BJ (cell line): ENCODE measurements at regions not wholly inside any gene's neighbourhood (a gene's known extent, or its start where the extent isn't known, plus 50 kb on each side); places are given as distances from the start of the nearest gene placed in this dataset.
"Not testable (repeated sequence)": the region's sequence is repeated elsewhere in the genome, so short reads cannot be mapped to it uniquely, and the experiment has no call there.

Experiments
- CTCF ChIA-PET: fragments of 350-600 bp; formaldehyde crosslinking; extraction: SDS; loops from one replicate; lab custom pipeline; 2021; ENCODE audit warnings: antibody characterized with exemption, inconsistent platforms; lab: Yijun Ruan, JAX
- POLR2A ChIA-PET: fragments of 300-600 bp; sonication (Branson Sonifier 250); formaldehyde crosslinking; extraction: SDS; loops from one replicate; lab custom pipeline; 2021; ENCODE audit warnings: antibody characterized with exemption; lab: Charles Lee
- DNase-seq: peaks from one replicate; pipeline ENCODE4 v3.0.0-alpha.2; 2011; ENCODE audit warnings: low read depth
- H3K27me3 ChIP-seq: 2 replicates; pipeline ENCODE4 v1.6.0; 2011; ENCODE audit warnings: low read length; ENCODE audit not compliant: control insufficient read depth, insufficient read depth
- H3K36me3 ChIP-seq: 2 replicates; pipeline ENCODE4 v1.5.1; 2011; ENCODE audit warnings: low read length; ENCODE audit not compliant: control insufficient read depth, insufficient read depth
- H3K4me3 ChIP-seq: 2 replicates; pipeline ENCODE4 v1.5.1; 2011; ENCODE audit warnings: low read depth, mild to moderate bottlenecking, control low read depth, low read length
- TF ChIP-seq, protein P1 (sequence below): IDR thresholded peaks from 2 replicates; pipeline ENCODE4 v1.5.1; 2011; ENCODE audit warnings: low read depth, mild to moderate bottlenecking, control low read depth, inconsistent platforms, low read length, moderate library complexity; ENCODE audit not compliant: insufficient read depth

- Histone ChIP-seq H3K27me3 (peaks cover 2% of the 10 kb centered on the region; the same call in 1 of the 2 replicates), H3K36me3 (no peaks in the 10 kb centered on the region), H3K4me3 (no peak overlapping the region)
- no peak for DNase-seq
- TF ChIP-seq, protein P1, sequence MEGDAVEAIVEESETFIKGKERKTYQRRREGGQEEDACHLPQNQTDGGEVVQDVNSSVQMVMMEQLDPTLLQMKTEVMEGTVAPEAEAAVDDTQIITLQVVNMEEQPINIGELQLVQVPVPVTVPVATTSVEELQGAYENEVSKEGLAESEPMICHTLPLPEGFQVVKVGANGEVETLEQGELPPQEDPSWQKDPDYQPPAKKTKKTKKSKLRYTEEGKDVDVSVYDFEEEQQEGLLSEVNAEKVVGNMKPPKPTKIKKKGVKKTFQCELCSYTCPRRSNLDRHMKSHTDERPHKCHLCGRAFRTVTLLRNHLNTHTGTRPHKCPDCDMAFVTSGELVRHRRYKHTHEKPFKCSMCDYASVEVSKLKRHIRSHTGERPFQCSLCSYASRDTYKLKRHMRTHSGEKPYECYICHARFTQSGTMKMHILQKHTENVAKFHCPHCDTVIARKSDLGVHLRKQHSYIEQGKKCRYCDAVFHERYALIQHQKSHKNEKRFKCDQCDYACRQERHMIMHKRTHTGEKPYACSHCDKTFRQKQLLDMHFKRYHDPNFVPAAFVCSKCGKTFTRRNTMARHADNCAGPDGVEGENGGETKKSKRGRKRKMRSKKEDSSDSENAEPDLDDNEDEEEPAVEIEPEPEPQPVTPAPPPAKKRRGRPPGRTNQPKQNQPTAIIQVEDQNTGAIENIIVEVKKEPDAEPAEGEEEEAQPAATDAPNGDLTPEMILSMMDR, result no peak
- POLR2A ChIA-PET, result no interaction called here
- CTCF ChIA-PET, result no interaction called here
Observed at GRCh38 chr15:26061248-26061647, 198.1 kb upstream of the ATP10A start.

GRCh38 chr15:26056766-26057165 is 193.6 kb upstream of the ATP10A start:
- H3K36me3 ChIP-seq, DNase-seq, POLR2A ChIA-PET, CTCF ChIA-PET, H3K27me3 ChIP-seq, H3K4me3 ChIP-seq: not testable (repeated sequence)

GRCh38 chr15:26051761-26052675 is 188.9 kb upstream of the ATP10A start:
- ChIA-PET POLR2A (no interaction called here), CTCF (no interaction called here)
- H3K4me3 ChIP-seq, result no peak overlapping the region
- no peaks in the 10 kb centered on the region for H3K36me3 ChIP-seq
- TF ChIP-seq, protein P1, result no peak
- H3K27me3 ChIP-seq, result no peaks in the 10 kb centered on the region
- peak; percentile 21 for DNase-seq

GRCh38 chr15:26050984-26051383 is 187.9 kb upstream of the ATP10A start:
- no peaks in the 10 kb centered on the region for H3K27me3 ChIP-seq
- DNase-seq, result no peak
- H3K36me3 ChIP-seq, result no peaks in the 10 kb centered on the region
- CTCF ChIA-PET, result no interaction called here
- TF ChIP-seq, protein P1, result no peak
- H3K4me3 ChIP-seq, result no peak overlapping the region
- POLR2A ChIA-PET, result no interaction called here

DNA sequence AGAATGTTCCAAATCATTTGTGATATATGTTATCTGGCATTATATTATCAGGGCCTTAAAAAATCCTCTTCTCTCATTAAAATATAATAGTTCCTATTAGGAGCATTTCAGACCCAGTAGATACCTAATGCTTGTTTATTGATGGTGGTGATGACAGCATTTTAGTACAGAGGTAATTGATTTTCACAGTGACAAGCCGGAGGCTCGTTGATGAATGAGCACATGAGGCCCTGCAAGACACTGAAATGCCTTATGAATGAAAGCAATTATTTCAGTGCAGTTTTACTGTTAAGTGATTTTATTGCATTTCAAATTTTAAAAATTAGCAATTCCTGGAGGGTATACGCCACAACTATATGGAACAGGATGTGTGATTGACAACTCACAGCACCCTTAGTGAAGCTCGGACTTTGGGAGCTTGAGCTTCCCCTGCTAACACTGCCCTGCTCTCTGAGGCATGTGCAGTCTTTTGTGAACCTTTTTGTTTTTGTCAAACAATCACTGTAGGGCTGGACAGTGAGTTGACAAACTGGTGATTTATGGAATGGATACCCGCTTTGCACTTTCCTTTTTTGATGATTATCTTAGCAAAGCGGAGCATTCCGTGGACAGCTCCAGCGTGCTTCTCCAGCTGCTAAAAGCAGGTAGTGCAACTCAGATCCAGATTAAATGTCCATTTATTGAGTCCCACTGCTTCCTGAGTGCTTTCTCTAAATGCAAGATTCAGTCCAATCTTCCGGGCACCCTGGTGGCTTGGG is 187.0 kb upstream of the ATP10A start:
- TF ChIP-seq, protein P1, result no peak
- no peaks in the 10 kb centered on the region for H3K36me3 ChIP-seq
- no peak overlapping the region for H3K4me3 ChIP-seq
- no peaks in the 10 kb centered on the region for H3K27me3 ChIP-seq
- no peak for DNase-seq
- ChIA-PET POLR2A (no interaction called here), CTCF (no interaction called here)
